Psoas muscle (tissue), 7 donors: ENCODE measurements at regions not wholly inside any gene's neighbourhood (a gene's known extent, or its start where the extent isn't known, plus 50 kb on each side); places are given as distances from the start of the nearest gene placed in this dataset.

Source experiments
- ATAC-seq, 4 donors: fragments of 200-7000 bp; cut with Tn5 transposase; one replicate each; pipeline ENCODE4 v1.9.1; 2020; ENCODE audit warnings: moderate library complexity in 3 of 4, mild to moderate bottlenecking in 2 of 4
- DNase-seq, 2 donors: peaks; one replicate each; pipeline ENCODE4 v3.0.0-alpha.2; 2020
- H3K27ac ChIP-seq: fragments of 200-600 bp; one replicate; pipeline ENCODE4 v1.8.0; 2022
- H3K27me3 ChIP-seq, 3 donors: fragments of 200-600 bp in 1 of 3; one replicate each; pipeline versions ENCODE4 v1.6.1 to v1.8.0; 2013 to 2022; ENCODE audit warnings: low read length in 2 of 3, mild to moderate bottlenecking in 2 of 3, moderate library complexity in 1 of 3; ENCODE audit not compliant: insufficient read depth in 3 of 3
- H3K36me3 ChIP-seq, 2 donors: fragments of 200-600 bp in 1 of 2; one replicate each; pipeline versions ENCODE4 v1.6.1 to v1.8.0; 2013 to 2022; ENCODE audit warnings: low read depth in 1 of 2, mild to moderate bottlenecking in 1 of 2, moderate library complexity in 1 of 2; ENCODE audit not compliant: insufficient read depth in 1 of 2
- H3K4me1 ChIP-seq: fragments of 200-600 bp; one replicate; pipeline ENCODE4 v1.8.0; 2022
- H3K4me3 ChIP-seq: fragments of 200-600 bp; one replicate; pipeline ENCODE4 v1.8.0; 2022; ENCODE audit warnings: mild to moderate bottlenecking
- H3K9me3 ChIP-seq: fragments of 200-600 bp; one replicate; pipeline ENCODE4 v1.8.0; 2022
- WGBS, 3 donors: extraction: QIAGEN DNeasy Blood & Tissue Kit; methylation state at CpG; one replicate each; pipeline versions ENCODE4 v1.1.6 to v1.1.7; 2013; 5-methylcytosine and 5-hydroxymethylcytosine counted together
- intact Hi-C, 2 donors: fragments of 100-400 bp; cut with DNase I; formaldehyde crosslinking; loops; one replicate each; pipeline versions ENCODE4 v1.11.0 to v1.14.2; 2022
- TF ChIP-seq, protein P1 (sequence below): fragments of 200-600 bp; IDR thresholded peaks from one replicate; pipeline ENCODE4 v1.8.0; 2022; ENCODE audit warnings: antibody characterized with exemption
- donor health status: healthy with polysubstance abuse.
- donor health status: DM: no; HTN: no; CAD: no; lungs with moderate emphysema.
- donor health status: Bipolar disorder and iron deficiency.
- donor health status: healthy.
- donor health status: DM: yes; HTN: yes; CAD: no.
- donor health status: DM: no; HTN: no; CAD: no.
- donor health status: DM: yes; HTN: yes; CAD: no.

DNA sequence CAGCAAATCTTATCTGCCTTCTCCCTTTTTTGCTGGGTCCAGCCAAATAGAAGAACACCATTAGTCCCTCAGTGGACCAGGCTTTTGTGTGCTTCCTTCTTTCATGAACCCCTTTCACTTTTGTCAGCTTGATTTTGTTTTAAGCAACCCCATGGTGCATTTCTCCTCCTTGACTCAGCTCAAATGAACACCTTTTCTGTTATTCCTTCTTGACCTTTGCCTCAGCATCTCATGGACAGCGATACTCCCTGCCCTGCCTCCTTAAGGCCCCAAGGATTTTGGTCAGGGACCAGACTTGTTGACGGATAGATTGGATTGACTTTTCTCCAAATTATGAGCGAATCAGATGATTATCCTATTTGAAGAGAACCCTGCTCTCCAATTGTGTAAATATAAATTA is 356.6 kb upstream of the USP24 start:
- intact Hi-C loops, result no loop called here
- ATAC-seq, result no peak
- no peak overlapping the region for H3K4me3 ChIP-seq

DNA sequence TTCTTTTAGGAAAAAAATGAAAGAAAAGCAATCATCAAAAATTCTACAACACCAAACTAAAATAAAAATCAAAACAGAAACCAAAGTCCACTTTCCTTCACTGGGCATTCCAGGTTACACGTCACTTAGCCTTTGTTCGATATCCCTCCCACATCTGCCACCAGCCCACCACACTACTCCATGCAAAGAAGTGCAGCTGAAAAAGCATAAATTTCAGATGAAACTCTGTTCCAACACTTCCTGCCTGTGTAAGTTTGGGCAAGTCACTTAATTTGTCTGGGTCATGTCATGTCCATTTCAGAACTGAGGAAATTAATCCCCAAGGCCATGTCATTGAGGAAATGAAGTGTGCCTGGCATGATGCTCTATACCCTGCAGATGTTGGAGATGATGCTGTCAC is 354.3 kb upstream of the USP24 start:
- TF ChIP-seq, protein P1, sequence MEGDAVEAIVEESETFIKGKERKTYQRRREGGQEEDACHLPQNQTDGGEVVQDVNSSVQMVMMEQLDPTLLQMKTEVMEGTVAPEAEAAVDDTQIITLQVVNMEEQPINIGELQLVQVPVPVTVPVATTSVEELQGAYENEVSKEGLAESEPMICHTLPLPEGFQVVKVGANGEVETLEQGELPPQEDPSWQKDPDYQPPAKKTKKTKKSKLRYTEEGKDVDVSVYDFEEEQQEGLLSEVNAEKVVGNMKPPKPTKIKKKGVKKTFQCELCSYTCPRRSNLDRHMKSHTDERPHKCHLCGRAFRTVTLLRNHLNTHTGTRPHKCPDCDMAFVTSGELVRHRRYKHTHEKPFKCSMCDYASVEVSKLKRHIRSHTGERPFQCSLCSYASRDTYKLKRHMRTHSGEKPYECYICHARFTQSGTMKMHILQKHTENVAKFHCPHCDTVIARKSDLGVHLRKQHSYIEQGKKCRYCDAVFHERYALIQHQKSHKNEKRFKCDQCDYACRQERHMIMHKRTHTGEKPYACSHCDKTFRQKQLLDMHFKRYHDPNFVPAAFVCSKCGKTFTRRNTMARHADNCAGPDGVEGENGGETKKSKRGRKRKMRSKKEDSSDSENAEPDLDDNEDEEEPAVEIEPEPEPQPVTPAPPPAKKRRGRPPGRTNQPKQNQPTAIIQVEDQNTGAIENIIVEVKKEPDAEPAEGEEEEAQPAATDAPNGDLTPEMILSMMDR, result no peak
- ATAC-seq (no peak), DNase-seq (no peak)
- H3K36me3 ChIP-seq, result no peaks in the 10 kb centered on the region
- no peaks in the 10 kb centered on the region for H3K4me1 ChIP-seq
- H3K27ac ChIP-seq, result no peak overlapping the region
- 57 to 76% (median 62%) methylated on average over 2 of the region's 2 CpGs for WGBS, 3 donors
- intact Hi-C loops, result no loop called here
- no peaks in the 10 kb centered on the region for H3K27me3 ChIP-seq
- H3K9me3 ChIP-seq, result no peaks in the 10 kb centered on the region
- no peak overlapping the region for H3K4me3 ChIP-seq

More for the DNA sequence above, 356.6 kb upstream of the USP24 start:
- Histone ChIP-seq H3K4me1 (no peaks in the 10 kb centered on the region), H3K27me3 (no peaks in the 10 kb centered on the region), H3K9me3 (no peaks in the 10 kb centered on the region), H3K27ac (no peak overlapping the region), H3K36me3 (no peaks in the 10 kb centered on the region)
- 92 to 94% (median 93%) methylated on average over 3 of the region's 3 CpGs for WGBS, 3 donors
- TF ChIP-seq, protein P1, result no peak
- no peak for DNase-seq

DNA sequence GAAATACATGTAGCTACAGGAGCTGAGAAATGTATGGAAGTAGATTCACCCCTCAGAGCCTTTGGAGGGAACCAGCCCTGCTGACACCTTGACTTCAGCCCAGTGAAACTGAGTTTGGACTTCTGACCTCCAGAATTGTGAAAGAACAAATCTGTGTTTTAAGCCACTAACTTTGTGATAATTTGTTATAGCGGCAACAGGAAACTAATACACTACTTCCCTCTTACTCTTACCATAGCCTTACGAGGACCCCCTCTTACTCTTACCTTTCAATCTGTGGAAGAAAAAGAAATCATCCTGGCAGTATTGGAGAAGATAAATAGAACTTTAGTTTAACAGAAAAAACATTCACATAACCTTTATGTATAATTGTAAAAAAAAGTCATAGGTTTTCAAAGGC is 353.6 kb upstream of the USP24 start:
- Histone ChIP-seq H3K27me3 (no peaks in the 10 kb centered on the region), H3K4me1 (no peaks in the 10 kb centered on the region), H3K36me3 (no peaks in the 10 kb centered on the region), H3K27ac (no peak overlapping the region), H3K9me3 (no peaks in the 10 kb centered on the region), H3K4me3 (no peak overlapping the region)
- 72 to 97% (median 75%) methylated on average over 2 of the region's 2 CpGs for WGBS, 3 donors
- TF ChIP-seq, protein P1, result no peak
- intact Hi-C loops, result no loop called here
- DNase-seq (no peak), ATAC-seq (no peak)

DNA sequence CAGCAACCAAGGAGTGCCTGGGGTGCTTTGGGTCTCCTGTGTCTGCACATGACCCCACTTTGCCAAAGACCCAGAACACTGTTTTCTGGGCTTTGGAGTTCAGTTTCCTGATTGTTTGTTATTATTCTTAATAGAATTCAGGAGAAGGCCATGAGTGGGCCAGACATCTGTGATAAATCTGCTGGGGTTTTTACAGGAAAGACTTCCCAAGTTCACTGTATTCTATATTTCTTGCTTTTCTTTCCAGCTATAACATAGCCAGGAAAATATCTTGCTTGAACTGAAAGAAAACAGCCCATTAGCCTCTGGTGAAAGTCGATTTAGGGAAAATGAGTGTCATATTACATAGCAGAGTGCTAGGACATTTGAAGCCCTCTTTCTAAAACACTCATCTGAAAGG is 345.1 kb upstream of the USP24 start:
- no peaks in the 10 kb centered on the region for H3K27me3 ChIP-seq

DNA sequence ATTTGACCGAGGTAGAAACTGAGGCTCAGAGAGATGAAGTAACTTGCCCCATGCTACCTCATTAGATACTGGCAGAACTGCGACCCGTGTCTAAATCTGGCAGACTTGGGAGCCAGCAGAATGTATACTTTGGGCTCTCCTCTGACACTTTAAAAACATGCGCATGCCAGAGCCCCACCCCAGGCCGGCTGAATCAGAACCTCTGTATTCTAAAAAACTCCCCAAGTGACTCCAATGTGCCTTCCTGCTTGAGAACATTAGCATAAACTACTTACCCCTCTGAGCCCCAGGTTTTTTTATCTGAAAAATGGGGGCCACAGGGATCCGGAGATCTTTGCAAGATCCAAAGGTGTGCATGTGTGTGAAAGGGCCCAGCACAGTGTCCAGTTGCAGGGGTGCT is 344.7 kb upstream of the USP24 start:
- no peak for DNase-seq
- WGBS, 3 donors, result 84 to 94% (median 87%) methylated on average over 6 of the region's 6 CpGs
- H3K4me1 ChIP-seq, result peaks cover 6% of the 10 kb centered on the region
- no peak overlapping the region for H3K4me3 ChIP-seq
- ATAC-seq, result no peak
- H3K9me3 ChIP-seq, result no peaks in the 10 kb centered on the region
- H3K36me3 ChIP-seq, result no peaks in the 10 kb centered on the region
- intact Hi-C loops, result no loop called here
- H3K27ac ChIP-seq, result no peak overlapping the region
- TF ChIP-seq, protein P1, result no peak
- no peaks in the 10 kb centered on the region for H3K27me3 ChIP-seq

More for the DNA sequence above, 345.1 kb upstream of the USP24 start:
- Histone ChIP-seq H3K4me3 (no peak overlapping the region), H3K36me3 (no peaks in the 10 kb centered on the region), H3K4me1 (peaks cover 6% of the 10 kb centered on the region), H3K27ac (no peak overlapping the region), H3K9me3 (no peaks in the 10 kb centered on the region)
- ATAC-seq, result no peak
- 24 to 39% (median 27%) methylated on average over 1 of the region's 1 CpG for WGBS, 3 donors
- TF ChIP-seq, protein P1, result no peak
- intact Hi-C loops, result no loop called here
- DNase-seq, result no peak
